ENCODE measurements at regions not wholly inside any gene's neighbourhood (a gene's known extent, or its start where the extent isn't known, plus 50 kb on each side); places are given as distances from the start of the nearest gene placed in this dataset.

- TF ChIP-seq POLR2A (IDR thresholded peaks at IDR 0.05) (no peak), CTCF (IDR thresholded peaks at IDR 0.05) (no peak)
These were observed 384.7 kb upstream of the NRP1 start for GRCh38 chr10:33719005-33719703.

All from right lobe of liver (tissue), 4 donors.